HCT116 (cell line): ENCODE measurements at regions not wholly inside any gene's neighbourhood (a gene's known extent, or its start where the extent isn't known, plus 50 kb on each side); places are given as distances from the start of the nearest gene placed in this dataset.

Experiments
- ATAC-seq: fragments of 200-7000 bp; cut with Tn5 transposase; 2 replicates; pipeline ENCODE4 v1.9.1; 2020; ENCODE audit warnings: mild to moderate bottlenecking, moderate library complexity
- BruUV-seq: library from RNA; stranded (reverse); fragments of 400-500 nt; replicated peaks from 2 replicates; lab custom pipeline; 2021; lab: Mats Ljungman, UMichigan
- CTCF ChIA-PET: fragments of 300-600 bp; sonication (Branson Sonifier 250); formaldehyde crosslinking; loops from one replicate; lab custom pipeline; 2021; ENCODE audit warnings: antibody characterized with exemption; lab: Charles Lee
- POLR2A ChIA-PET: fragments of 300-600, 350-600 bp; sonication (Branson Sonifier 250); formaldehyde crosslinking; loops from one replicate; lab custom pipeline; 2021; ENCODE audit warnings: antibody characterized with exemption; lab: Charles Lee
- RAD21 ChIA-PET, 2 experiments: fragments of 300-600 bp; sonication (Branson Sonifier 250); formaldehyde crosslinking; loops; one replicate each; lab custom pipeline; 2023; ENCODE audit warnings: low total read pairs in 2 of 2; ENCODE audit not compliant: uncharacterized antibody in 2 of 2, unreplicated experiment in 2 of 2, low non-redundant PET in 1 of 2; lab: Charles Lee
- DNase-seq: peaks from one replicate; pipeline ENCODE4 v3.0.0-alpha.2; 2010; ENCODE audit warnings: low read depth, low spot score
- H2AFZ ChIP-seq: fragments of 200-600 bp; shearing (Covaris generic), sonication (generic); 2 replicates; pipeline ENCODE4 v1.6.1; 2017; ENCODE audit warnings: low read depth, mixed run types, mixed read lengths, antibody characterized with exemption, low read length; ENCODE audit not compliant: poor library complexity, severe bottlenecking
- H3K27ac ChIP-seq: 2 replicates; pipeline ENCODE4 v1.5.1; 2012; ENCODE audit warnings: low read depth, low read length
- H3K27me3 ChIP-seq: fragments of 200-600 bp; sonication (generic); 2 replicates; pipeline ENCODE4 v1.6.1; 2016; ENCODE audit warnings: mixed run types, low read length, mixed read lengths; ENCODE audit not compliant: insufficient read depth
- H3K36me3 ChIP-seq, 2 experiments: fragments of 200-500 bp in 1 of 2; fragments of 200-600 bp in 1 of 2; sonication (Bioruptor generic) in 1 of 2; sonication (generic) in 1 of 2; 2 replicates each; pipeline versions ENCODE4 v1.5.1 to v1.6.1; 2014 to 2016; ENCODE audit warnings: low read length in 2 of 2, inconsistent platforms in 1 of 2, mixed read lengths in 1 of 2, mixed run types in 1 of 2; ENCODE audit not compliant: insufficient read depth in 2 of 2, control insufficient read depth in 1 of 2
- H3K4me1 ChIP-seq, 2 experiments: fragments of 200-600 bp in 1 of 2; sonication (generic) in 1 of 2; 2 replicates each; pipeline versions ENCODE4 v1.5.1 to v1.6.1; 2012 to 2017; ENCODE audit warnings: low read length in 2 of 2, inconsistent platforms in 1 of 2, mild to moderate bottlenecking in 1 of 2, mixed read lengths in 1 of 2, mixed run types in 1 of 2, moderate library complexity in 1 of 2; ENCODE audit not compliant: insufficient read depth in 2 of 2, control insufficient read depth in 1 of 2
- H3K4me2 ChIP-seq: fragments of 200-600 bp; sonication (generic); 2 replicates; pipeline ENCODE4 v1.6.1; 2017; ENCODE audit warnings: mixed run types, low read length, mixed read lengths
- H3K4me3 ChIP-seq, 2 experiments: fragments of 200-600 bp in 1 of 2; sonication (generic) in 1 of 2; replicated peaks in 1 of 2; 2 replicates each; pipeline ENCODE4 v1.5.1; 2011 to 2016; ENCODE audit warnings: low read length in 2 of 2, control low read depth in 1 of 2, low read depth in 1 of 2, mild to moderate bottlenecking in 1 of 2, mixed read lengths in 1 of 2, mixed run types in 1 of 2
- H3K79me2 ChIP-seq: fragments of 200-600 bp; sonication (generic); 2 replicates; pipeline ENCODE4 v1.6.1; 2017; ENCODE audit warnings: mild to moderate bottlenecking, mixed run types, low read length, moderate library complexity, mixed read lengths; ENCODE audit not compliant: insufficient read depth
- H3K9ac ChIP-seq: fragments of 200-600 bp; sonication (generic); 2 replicates; pipeline ENCODE4 v1.6.1; 2016; ENCODE audit warnings: low read length, mixed read lengths
- H3K9me2 ChIP-seq: fragments of 200-600 bp; sonication (generic), shearing (Covaris generic); 2 replicates; pipeline ENCODE4 v1.6.1; 2017; ENCODE audit warnings: mixed run types, mild to moderate bottlenecking, moderate library complexity; ENCODE audit not compliant: insufficient read depth
- H3K9me3 ChIP-seq, 2 experiments: fragments of 200-500 bp in 1 of 2; fragments of 200-600 bp in 1 of 2; sonication (Bioruptor generic) in 1 of 2; sonication (generic) in 1 of 2; 2 replicates each; pipeline ENCODE4 v1.6.1; 2014 to 2017; ENCODE audit warnings: low read length in 2 of 2, mixed read lengths in 2 of 2, inconsistent platforms in 1 of 2, low read depth in 1 of 2, mild to moderate bottlenecking in 1 of 2, mixed run types in 1 of 2, moderate library complexity in 1 of 2; ENCODE audit not compliant: control insufficient read depth in 1 of 2, insufficient read depth in 1 of 2
- H4K20me1 ChIP-seq: fragments of 200-600 bp; sonication (generic), shearing (Covaris generic); 2 replicates; pipeline ENCODE4 v1.6.1; 2017; ENCODE audit warnings: mixed run types, mild to moderate bottlenecking, moderate library complexity; ENCODE audit not compliant: insufficient read depth
- ATF3 ChIP-seq: IDR thresholded peaks from 2 replicates; pipeline ENCODE4 v1.6.1; 2012
- CEBPB ChIP-seq: IDR thresholded peaks from 2 replicates; pipeline ENCODE4 v1.6.1; 2012; ENCODE audit warnings: low read depth
- EZH2 ChIP-seq: fragments of 200-600 bp; sonication (generic); IDR thresholded peaks from 2 replicates; pipeline ENCODE4 v1.6.1; 2017; ENCODE audit warnings: antibody characterized with exemption, mixed run types
- EZH2phosphoT487 ChIP-seq: fragments of 200-600 bp; IDR thresholded peaks from 2 replicates; pipeline ENCODE4 v1.6.1; 2018; ENCODE audit warnings: antibody characterized with exemption, borderline replicate concordance
- POLR2AphosphoS5 ChIP-seq: IDR thresholded peaks from 2 replicates; pipeline ENCODE4 v1.6.1; 2011; ENCODE audit warnings: mild to moderate bottlenecking, low read depth, low read length, moderate library complexity
- RAD21 ChIP-seq: IDR thresholded peaks from 2 replicates; pipeline ENCODE4 v1.6.1; 2012; ENCODE audit warnings: low read depth, mild to moderate bottlenecking
- SIN3A ChIP-seq: IDR thresholded peaks from 2 replicates; pipeline ENCODE4 v1.6.1; 2012; ENCODE audit warnings: low read depth
- YY1 ChIP-seq: IDR thresholded peaks from 2 replicates; pipeline ENCODE4 v1.6.1; 2011; ENCODE audit warnings: low read length, low read depth, moderate library complexity, mild to moderate bottlenecking; ENCODE audit not compliant: insufficient replicate concordance; ENCODE audit errors: extremely low read depth
- ZBTB33 ChIP-seq: IDR thresholded peaks from 2 replicates; pipeline ENCODE4 v1.6.1; 2011; ENCODE audit warnings: mild to moderate bottlenecking, low read length, moderate library complexity; ENCODE audit not compliant: insufficient replicate concordance; ENCODE audit errors: extremely low read depth
- ZFX ChIP-seq: fragments of 450-650 bp; IDR thresholded peaks from 2 replicates; pipeline ENCODE4 v1.6.1; 2017
- intact Hi-C: fragments of 100-400 bp; cut with micrococcal nuclease; formaldehyde crosslinking; loops from 2 replicates; pipeline ENCODE4 v1.10.0; 2022

- ChIA-PET CTCF (no interaction called here), POLR2A (no interaction called here)
- no peak overlapping the region for H2AFZ ChIP-seq
Observed at GRCh38 chr2:118670276-118670675, 177.2 kb downstream of the EN1 start.

GRCh38 chr2:118669654-118670053, 177.8 kb downstream of the EN1 start:
- Histone ChIP-seq H3K4me1 (peaks cover 2 to 23% of the 10 kb centered on the region in 2 experiments; a peak in 2 of 4 replicates), H3K27me3 (no peaks in the 10 kb centered on the region), H4K20me1 (no peaks in the 10 kb centered on the region), H3K9me2 (no peaks in the 10 kb centered on the region), H3K4me2 (peak overlapping the region; percentile 52; the same call in 1 of the 2 replicates), H3K4me3 (no peak overlapping the region), H3K27ac (no peak overlapping the region), H3K9me3 (no peaks in the 10 kb centered on the region), H3K36me3 (no peaks in the 10 kb centered on the region), H3K79me2 (no peaks in the 10 kb centered on the region), H3K9ac (no peak overlapping the region), H2AFZ (no peak overlapping the region)
- no peak for TF ChIP-seq ATF3
- TF ChIP-seq POLR2AphosphoS5, result no peak
- no peak for TF ChIP-seq ZFX
- ChIA-PET RAD21 (no interaction called here), CTCF (no interaction called here), POLR2A (no interaction called here)
- DNase-seq (no peak), ATAC-seq (no peak)
- no TSS peak for BruUV-seq
- intact Hi-C loops, result no loop called here

More at GRCh38 chr2:118670276-118670675, 177.2 kb downstream of the EN1 start:
- no TSS peak for BruUV-seq
- Histone ChIP-seq H3K36me3 (no peaks in the 10 kb centered on the region), H3K9ac (no peak overlapping the region), H3K27ac (no peak overlapping the region), H3K79me2 (no peaks in the 10 kb centered on the region), H3K9me2 (no peaks in the 10 kb centered on the region), H3K27me3 (no peaks in the 10 kb centered on the region), H3K4me3 (no peak overlapping the region), H3K9me3 (no peaks in the 10 kb centered on the region), H3K4me2 (no peak overlapping the region), H4K20me1 (no peaks in the 10 kb centered on the region), H3K4me1 (peaks cover 2 to 23% of the 10 kb centered on the region in 2 experiments; a peak in 2 of 4 replicates)
- DNase-seq, result no peak
- no peak for ATAC-seq
- RAD21 ChIA-PET, result no interaction called here
- intact Hi-C loops, result no loop called here
- TF ChIP-seq ZBTB33, result no peak
- no peak for TF ChIP-seq SIN3A
- TF ChIP-seq YY1, result no peak
- TF ChIP-seq CEBPB, result no peak
- no peak for TF ChIP-seq EZH2
- TF ChIP-seq RAD21, result no peak
- TF ChIP-seq EZH2phosphoT487, result no peak
